Kidney epithelial cell (primary cell): ENCODE measurements at regions not wholly inside any gene's neighbourhood (a gene's known extent, or its start where the extent isn't known, plus 50 kb on each side); places are given as distances from the start of the nearest gene placed in this dataset.

Experiments used
- DNase-seq: peaks from one replicate; pipeline ENCODE4 v3.0.0-alpha.2; 2010; ENCODE audit warnings: low read depth
- H3K27me3 ChIP-seq: 2 replicates; pipeline ENCODE4 v1.6.0; 2011; ENCODE audit warnings: low read length; ENCODE audit not compliant: control insufficient read depth, insufficient read depth
- H3K36me3 ChIP-seq: 2 replicates; pipeline ENCODE4 v1.5.1; 2011; ENCODE audit warnings: low read length; ENCODE audit not compliant: control insufficient read depth, insufficient read depth
- H3K4me3 ChIP-seq: 2 replicates; pipeline ENCODE4 v1.5.1; 2011; ENCODE audit warnings: low read depth, mild to moderate bottlenecking, control low read depth, low read length
- CTCF ChIP-seq: IDR thresholded peaks from 2 replicates; pipeline ENCODE4 v1.5.1; 2011; ENCODE audit warnings: mild to moderate bottlenecking, moderate library complexity, low read length, control low read depth, inconsistent platforms; ENCODE audit not compliant: insufficient read depth, poor library complexity, severe bottlenecking

- DNase-seq, result no peak
- TF ChIP-seq CTCF, result no peak
- H3K36me3 ChIP-seq, result no peaks in the 10 kb centered on the region
- H3K27me3 ChIP-seq, result no peaks in the 10 kb centered on the region
- no peak overlapping the region for H3K4me3 ChIP-seq
Observed at GRCh38 chr16:86087011-86087895, 188.3 kb downstream of the IRF8 start.

- Histone ChIP-seq H3K36me3 (no peaks in the 10 kb centered on the region), H3K27me3 (no peaks in the 10 kb centered on the region), H3K4me3 (no peak overlapping the region)
- no peak for DNase-seq
- TF ChIP-seq CTCF, result no peak
Observed at GRCh38 chr16:86087896-86088230, 188.9 kb downstream of the IRF8 start.

GRCh38 chr16:86088287-86088686 is 189.3 kb downstream of the IRF8 start:
- H3K36me3 ChIP-seq, result no peaks in the 10 kb centered on the region
- no peaks in the 10 kb centered on the region for H3K27me3 ChIP-seq
- H3K4me3 ChIP-seq, result no peak overlapping the region
- DNase-seq, result no peak
- no peak for TF ChIP-seq CTCF

- H3K36me3 ChIP-seq, result no peaks in the 10 kb centered on the region
- H3K4me3 ChIP-seq, result no peak overlapping the region
- no peak for DNase-seq
- no peaks in the 10 kb centered on the region for H3K27me3 ChIP-seq
- no peak for TF ChIP-seq CTCF
Observed at GRCh38 chr16:86088816-86089215, 189.9 kb downstream of the IRF8 start.

- DNase-seq, result no peak
- Histone ChIP-seq H3K27me3 (no peaks in the 10 kb centered on the region), H3K4me3 (no peak overlapping the region), H3K36me3 (no peaks in the 10 kb centered on the region)
- no peak for TF ChIP-seq CTCF
Observed at GRCh38 chr16:86089334-86089900, 190.5 kb downstream of the IRF8 start.

- Histone ChIP-seq H3K36me3 (no peaks in the 10 kb centered on the region), H3K4me3 (no peak overlapping the region), H3K27me3 (no peaks in the 10 kb centered on the region)
- no peak for TF ChIP-seq CTCF
- no peak for DNase-seq
Observed at GRCh38 chr16:86089991-86090390, 191.0 kb downstream of the IRF8 start.
